H1 (cell line): ENCODE measurements at regions not wholly inside any gene's neighbourhood (a gene's known extent, or its start where the extent isn't known, plus 50 kb on each side); places are given as distances from the start of the nearest gene placed in this dataset.

Experiments used
- CTCF ChIA-PET: fragments of 300-600 bp; sonication (Branson Sonifier 250); formaldehyde crosslinking; loops from one replicate; lab custom pipeline; 2021; ENCODE audit not compliant: partially characterized antibody; lab: Charles Lee
- POLR2A ChIA-PET: fragments of 300-600 bp; sonication (Branson Sonifier 250); formaldehyde crosslinking; loops from one replicate; lab custom pipeline; 2021; ENCODE audit warnings: inconsistent platforms; ENCODE audit not compliant: partially characterized antibody; lab: Charles Lee
- DNase-seq, 2 experiments: peaks; one replicate each; pipeline versions ENCODE4 v3.0.0 to v3.0.0-alpha.2; 2010 to 2022; ENCODE audit warnings: low spot score in 2 of 2, low read depth in 1 of 2, mixed read lengths in 1 of 2
- FAIRE-seq: peaks from 2 replicates; lab custom pipeline; 2011; peaks lifted over from hg19 to GRCh38; lab: Jason Lieb, UNC
- H2AFZ ChIP-seq: 2 replicates; pipeline ENCODE4 v1.8.1; 2012; ENCODE audit warnings: low read length, inconsistent platforms
- H2AK5ac ChIP-seq: 2 replicates; pipeline ENCODE4 v1.6.1; 2013; ENCODE audit warnings: low read depth, low read length
- H2BK120ac ChIP-seq: replicated peaks from 2 replicates; pipeline ENCODE3; 2013; ENCODE audit warnings: low read depth, low read length, inconsistent platforms
- H2BK12ac ChIP-seq: 2 replicates; pipeline ENCODE4 v1.6.1; 2013; ENCODE audit warnings: low read depth, low read length
- H2BK15ac ChIP-seq: 2 replicates; pipeline ENCODE4 v1.6.1; 2013; ENCODE audit warnings: low read length
- H2BK20ac ChIP-seq: 2 replicates; pipeline ENCODE4 v1.6.1; 2013; ENCODE audit warnings: low read length
- H2BK5ac ChIP-seq: 2 replicates; pipeline ENCODE4 v1.6.1; 2013; ENCODE audit warnings: low read depth, low read length
- H3K14ac ChIP-seq: 2 replicates; pipeline ENCODE4 v1.6.1; 2013; ENCODE audit warnings: inconsistent platforms; ENCODE audit not compliant: insufficient read length
- H3K18ac ChIP-seq: 2 replicates; pipeline ENCODE4 v1.6.1; 2013; ENCODE audit warnings: low read length; ENCODE audit errors: extremely low read depth
- H3K23ac ChIP-seq: 2 replicates; pipeline ENCODE4 v1.6.1; 2013; ENCODE audit warnings: inconsistent platforms; ENCODE audit not compliant: insufficient read length
- H3K23me2 ChIP-seq: 2 replicates; pipeline ENCODE4 v1.6.1; 2013; ENCODE audit warnings: low read depth, low read length
- H3K27ac ChIP-seq: 2 replicates; pipeline ENCODE4 v1.6.1; 2011; ENCODE audit warnings: low read depth, low read length, inconsistent platforms
- H3K27me3 ChIP-seq, 4 experiments: replicated peaks in 1 of 4; 1 replicate in 1 of 4; 2 replicates in 3 of 4; pipeline versions ENCODE4 v1.6.1 to v1.8.1; 2011 to 2013; ENCODE audit warnings: low read length in 3 of 4, mild to moderate bottlenecking in 3 of 4, inconsistent platforms in 2 of 4, mixed read lengths in 2 of 4, moderate library complexity in 1 of 4; ENCODE audit not compliant: control insufficient read depth in 3 of 4, insufficient read depth in 3 of 4; ENCODE audit errors: extremely low read depth in 1 of 4
- H3K36me3 ChIP-seq, 4 experiments: 2 replicates each; pipeline versions ENCODE4 v1.6.1 to v1.8.1; 2011 to 2013; ENCODE audit warnings: mild to moderate bottlenecking in 4 of 4, low read length in 3 of 4, moderate library complexity in 2 of 4, control low read depth in 1 of 4, inconsistent platforms in 1 of 4; ENCODE audit not compliant: insufficient read depth in 4 of 4, control insufficient read depth in 2 of 4
- H3K4ac ChIP-seq: replicated peaks from 2 replicates; pipeline ENCODE3; 2013; ENCODE audit warnings: low read length, low read depth, mixed read lengths, inconsistent platforms; ENCODE audit not compliant: insufficient read length
- H3K4me1 ChIP-seq, 4 experiments: replicated peaks in 1 of 4; 1 replicate in 1 of 4; 2 replicates in 3 of 4; pipeline versions ENCODE4 v1.6.1 to v1.8.1; 2011 to 2013; ENCODE audit warnings: low read length in 3 of 4, inconsistent platforms in 2 of 4, mixed read lengths in 1 of 4; ENCODE audit not compliant: insufficient read depth in 4 of 4, control insufficient read depth in 3 of 4
- H3K4me2 ChIP-seq, 2 experiments: 2 replicates each; pipeline versions ENCODE4 v1.6.1 to v1.8.1; 2011 to 2013; ENCODE audit warnings: low read depth in 2 of 2, low read length in 2 of 2, control low read depth in 1 of 2, inconsistent platforms in 1 of 2, mild to moderate bottlenecking in 1 of 2; ENCODE audit not compliant: insufficient read depth in 1 of 2
- H3K4me3 ChIP-seq, 4 experiments: fragments of 200-600, 300-600 bp in 1 of 4; sonication (generic), shearing (Covaris generic), sonication (Bioruptor Twin) in 1 of 4; 2 replicates each; pipeline versions ENCODE4 v1.5.1 to v1.8.1; 2011 to 2016; ENCODE audit warnings: low read length in 4 of 4, low read depth in 3 of 4, control low read depth in 2 of 4, inconsistent platforms in 2 of 4, mild to moderate bottlenecking in 2 of 4, mixed read lengths in 1 of 4, moderate library complexity in 1 of 4; ENCODE audit not compliant: insufficient read depth in 2 of 4; ENCODE audit errors: extremely low read depth in 1 of 4
- H3K56ac ChIP-seq: replicated peaks from 2 replicates; pipeline ENCODE3; 2013; ENCODE audit warnings: low read depth, mild to moderate bottlenecking, mixed read lengths, low read length, inconsistent platforms; ENCODE audit not compliant: insufficient read length
- H3K79me1 ChIP-seq: 2 replicates; pipeline ENCODE4 v1.6.1; 2013; ENCODE audit warnings: low read depth, low read length, control low read depth
- H3K79me2 ChIP-seq, 2 experiments: 2 replicates each; pipeline versions ENCODE4 v1.6.1 to v1.8.1; 2012 to 2013; ENCODE audit warnings: low read length in 2 of 2, mild to moderate bottlenecking in 2 of 2, inconsistent platforms in 1 of 2; ENCODE audit not compliant: insufficient read depth in 2 of 2, control insufficient read depth in 1 of 2
- H3K9ac ChIP-seq, 4 experiments: replicated peaks in 1 of 4; 1 replicate in 1 of 4; 2 replicates in 3 of 4; pipeline versions ENCODE4 v1.6.1 to v1.8.1; 2011 to 2013; ENCODE audit warnings: low read depth in 3 of 4, low read length in 3 of 4, control low read depth in 2 of 4, mild to moderate bottlenecking in 2 of 4, moderate library complexity in 2 of 4, inconsistent platforms in 1 of 4; ENCODE audit errors: extremely low read depth in 1 of 4
- H3K9me3 ChIP-seq, 2 experiments: 2 replicates each; pipeline versions ENCODE4 v1.6.1 to v1.8.1; 2012 to 2013; ENCODE audit warnings: mild to moderate bottlenecking in 2 of 2, moderate library complexity in 2 of 2, control low read depth in 1 of 2, inconsistent platforms in 1 of 2, low read depth in 1 of 2, low read length in 1 of 2, mixed read lengths in 1 of 2; ENCODE audit not compliant: insufficient read depth in 2 of 2
- H4K20me1 ChIP-seq, 2 experiments: replicated peaks in 1 of 2; 2 replicates each; pipeline versions ENCODE3 to v1.8.1; 2011 to 2013; ENCODE audit warnings: inconsistent platforms in 2 of 2, low read length in 2 of 2, mild to moderate bottlenecking in 1 of 2; ENCODE audit not compliant: insufficient read depth in 2 of 2, control insufficient read depth in 1 of 2
- H4K5ac ChIP-seq: 2 replicates; pipeline ENCODE4 v1.6.1; 2013; ENCODE audit warnings: low read length, low read depth, mixed read lengths, inconsistent platforms; ENCODE audit not compliant: insufficient read length
- H4K8ac ChIP-seq: 2 replicates; pipeline ENCODE4 v1.8.0; 2013; ENCODE audit warnings: mild to moderate bottlenecking, moderate library complexity, low read length, inconsistent platforms; ENCODE audit not compliant: insufficient read depth; ENCODE audit errors: extremely low read depth
- H4K91ac ChIP-seq: replicated peaks from 2 replicates; pipeline ENCODE3; 2013; ENCODE audit warnings: low read length, mixed read lengths, inconsistent platforms; ENCODE audit not compliant: insufficient read length
- ASH2L ChIP-seq: fragments of 200-600, 300-600 bp; sonication (generic); IDR thresholded peaks from one replicate; pipeline ENCODE4 v1.7.1; 2017; ENCODE audit warnings: low read length
- CTBP2 ChIP-seq: IDR thresholded peaks from 2 replicates; pipeline ENCODE4 v1.7.0; 2011; ENCODE audit warnings: borderline replicate concordance, mild to moderate bottlenecking, moderate library complexity, mixed read lengths, low read length; ENCODE audit not compliant: insufficient read depth, insufficient read length
- EGR1 ChIP-seq: IDR thresholded peaks from 2 replicates; pipeline ENCODE4 v1.6.1; 2011; ENCODE audit warnings: low read depth, low read length, borderline replicate concordance
- EZH2 ChIP-seq: fragments of 200-600 bp; sonication (generic); IDR thresholded peaks from 2 replicates; pipeline ENCODE4 v1.7.1; 2012; ENCODE audit warnings: low read depth, mild to moderate bottlenecking, moderate library complexity, low read length, inconsistent platforms; ENCODE audit not compliant: severe bottlenecking
- JUN ChIP-seq: IDR thresholded peaks from 2 replicates; pipeline ENCODE4 v1.6.1; 2011; ENCODE audit warnings: low read depth, mild to moderate bottlenecking, improper control_type of control experiment, low read length
- MAFK ChIP-seq: IDR thresholded peaks from 2 replicates; pipeline ENCODE4 v1.6.1; 2012; ENCODE audit warnings: low read depth, mild to moderate bottlenecking, improper control_type of control experiment, low read length
- NANOG ChIP-seq: IDR thresholded peaks from 2 replicates; pipeline ENCODE4 v1.6.1; 2011; ENCODE audit warnings: low read length, low read depth, mild to moderate bottlenecking, inconsistent platforms; ENCODE audit not compliant: insufficient read depth, poor library complexity, severe bottlenecking
- RAD21 ChIP-seq, 2 experiments: IDR thresholded peaks in 1 of 2; conservative IDR thresholded peaks in 1 of 2; 2 replicates each; pipeline ENCODE4 v1.6.1; 2011; ENCODE audit warnings: low read depth in 2 of 2, low read length in 2 of 2, improper control_type of control experiment in 1 of 2, inconsistent platforms in 1 of 2, mild to moderate bottlenecking in 1 of 2, moderate library complexity in 1 of 2
- RFX5 ChIP-seq: IDR thresholded peaks from 2 replicates; pipeline ENCODE4 v1.6.1; 2011; ENCODE audit warnings: low read depth, low read length, improper control_type of control experiment, borderline replicate concordance
- RXRA ChIP-seq: IDR thresholded peaks from 2 replicates; pipeline ENCODE4 v1.6.1; 2011; ENCODE audit warnings: low read depth, mild to moderate bottlenecking, low read length, moderate library complexity; ENCODE audit not compliant: insufficient read depth
- SP4 ChIP-seq: IDR thresholded peaks from 2 replicates; pipeline ENCODE4 v1.6.1; 2012; ENCODE audit warnings: low read length, inconsistent platforms
- TBP ChIP-seq: IDR thresholded peaks from 2 replicates; pipeline ENCODE4 v1.6.1; 2011; ENCODE audit warnings: low read depth, low read length, improper control_type of control experiment
- whole genome bisulfite sequencing, 2 experiments: shearing (Covaris generic) in 1 of 2; methylation state at CpG; one replicate each; pipeline versions ENCODE4 v1.1.6 to v1.1.7; 2013 to 2015; ENCODE audit warnings: low lambda C conversion rate in 2 of 2, mixed read lengths in 2 of 2, inconsistent platforms in 1 of 2, low coverage in 1 of 2, missing lambda C conversion rate in 1 of 2; ENCODE audit not compliant: insufficient replicate concordance in 2 of 2, insufficient coverage in 1 of 2, insufficient read length in 1 of 2; ENCODE audit errors: extremely low coverage in 1 of 2, missing lambda C conversion rate in 1 of 2; 5-methylcytosine and 5-hydroxymethylcytosine counted together
- TF ChIP-seq, protein P1 (sequence below): IDR thresholded peaks from 2 replicates; pipeline ENCODE4 v1.6.1; 2012; ENCODE audit warnings: inconsistent platforms

DNA sequence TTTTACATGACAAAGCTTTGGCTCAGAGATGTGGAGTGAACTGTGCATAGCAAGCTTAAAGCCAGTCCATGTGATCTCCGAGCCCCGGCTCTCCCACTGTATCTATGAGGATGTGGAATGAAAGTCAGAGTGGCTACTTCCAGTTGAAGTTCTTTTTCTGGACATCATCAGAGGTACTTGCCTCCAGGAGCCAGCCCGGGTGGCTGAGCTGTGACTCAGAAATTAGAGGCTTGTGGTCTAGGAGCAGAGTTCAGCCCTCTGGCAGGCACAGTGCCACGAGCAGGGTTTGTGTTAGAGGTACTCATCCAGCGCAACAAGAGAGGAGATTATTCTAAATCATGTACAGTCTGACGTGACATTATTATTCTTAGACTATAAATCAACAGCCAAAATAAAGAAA, 322.5 kb downstream of the CDK5RAP2 start:
- CTCF ChIA-PET: interaction anchor here (0.6 kb wide), 1 partner anchor 44 kb away, joined by 3 read pairs; no protein-coding TSS in a partner anchor
- TF ChIP-seq NANOG (no peak), TBP (no peak), JUN (no peak), MAFK (no peak), SP4 (no peak), RXRA (no peak), RFX5 (no peak), CTBP2 (no peak), ASH2L (no peak), EZH2 (no peak), RAD21 (IDR thresholded peaks at IDR 0.05 in 1 of 2, conservative IDR thresholded peaks at IDR 0.05 in 1 of 2; ENCODE audit: low read depth in 2 of 2, low read length in 2 of 2) (no peak), EGR1 (no peak)
- TF ChIP-seq, protein P1, sequence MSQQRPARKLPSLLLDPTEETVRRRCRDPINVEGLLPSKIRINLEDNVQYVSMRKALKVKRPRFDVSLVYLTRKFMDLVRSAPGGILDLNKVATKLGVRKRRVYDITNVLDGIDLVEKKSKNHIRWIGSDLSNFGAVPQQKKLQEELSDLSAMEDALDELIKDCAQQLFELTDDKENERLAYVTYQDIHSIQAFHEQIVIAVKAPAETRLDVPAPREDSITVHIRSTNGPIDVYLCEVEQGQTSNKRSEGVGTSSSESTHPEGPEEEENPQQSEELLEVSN: no peak

More for the DNA sequence above, 322.5 kb downstream of the CDK5RAP2 start:
- WGBS, 2 experiments: 88% methylated on average over 6 of the region's 6 CpGs; no CpG with 5 or more reads in 1 of the 2 experiments
- no peak overlapping the region for H2AK5ac ChIP-seq
- no peak overlapping the region for H4K8ac ChIP-seq
- no peaks in the 10 kb centered on the region for H3K23me2 ChIP-seq
- FAIRE-seq (no peak), DNase-seq (no peak)
- no peak overlapping the region for H2AFZ ChIP-seq
- H3K4ac ChIP-seq: no peak overlapping the region
- H3K79me2 ChIP-seq: no peaks in the 10 kb centered on the region; a peak in 1 of 4 replicates
- H3K27ac ChIP-seq: no peak overlapping the region
- H4K20me1 ChIP-seq: no peaks in the 10 kb centered on the region
- H3K9me3 ChIP-seq: no peaks in the 10 kb centered on the region
- no peaks in the 10 kb centered on the region for H3K36me3 ChIP-seq
- no peak overlapping the region for H3K4me2 ChIP-seq
- H2BK15ac ChIP-seq: no peak overlapping the region
- H2BK12ac ChIP-seq: no peak overlapping the region
- H3K4me1 ChIP-seq: no peaks in the 10 kb centered on the region
- POLR2A ChIA-PET: no interaction called here
- no peak overlapping the region for H2BK20ac ChIP-seq
- no peak overlapping the region for H3K14ac ChIP-seq
- no peak overlapping the region for H3K4me3 ChIP-seq
- H2BK120ac ChIP-seq: no peak overlapping the region
- H3K23ac ChIP-seq: no peak overlapping the region
- H4K5ac ChIP-seq: no peak overlapping the region
- no peak overlapping the region for H4K91ac ChIP-seq
- H3K79me1 ChIP-seq: no peaks in the 10 kb centered on the region
- H3K18ac ChIP-seq: no peak overlapping the region
- H2BK5ac ChIP-seq: no peak overlapping the region
- H3K27me3 ChIP-seq: no peaks in the 10 kb centered on the region
- H3K9ac ChIP-seq: no peak overlapping the region
- H3K56ac ChIP-seq: no peak overlapping the region
